Neuron (in vitro differentiated cells): ENCODE measurements at regions not wholly inside any gene's neighbourhood (a gene's known extent, or its start where the extent isn't known, plus 50 kb on each side); places are given as distances from the start of the nearest gene placed in this dataset.

ENCODE experiments used
- H2AFZ ChIP-seq: one replicate; pipeline ENCODE4 v1.6.1; 2013; ENCODE audit warnings: low read depth, mild to moderate bottlenecking, inconsistent platforms, low read length, moderate library complexity
- H3K27me3 ChIP-seq: one replicate; pipeline ENCODE4 v1.6.1; 2013; ENCODE audit warnings: low read length; ENCODE audit not compliant: insufficient read depth
- H3K36me3 ChIP-seq: one replicate; pipeline ENCODE4 v1.6.1; 2013; ENCODE audit warnings: low read length; ENCODE audit not compliant: insufficient read depth
- H3K4me1 ChIP-seq: one replicate; pipeline ENCODE4 v1.6.1; 2013; ENCODE audit warnings: low read length; ENCODE audit not compliant: insufficient read depth
- H3K4me3 ChIP-seq: 2 replicates; pipeline ENCODE4 v1.5.1; 2013; ENCODE audit warnings: mild to moderate bottlenecking, low read length, moderate library complexity
- H3K9me3 ChIP-seq: one replicate; pipeline ENCODE4 v1.6.1; 2013; ENCODE audit warnings: low read length

DNA sequence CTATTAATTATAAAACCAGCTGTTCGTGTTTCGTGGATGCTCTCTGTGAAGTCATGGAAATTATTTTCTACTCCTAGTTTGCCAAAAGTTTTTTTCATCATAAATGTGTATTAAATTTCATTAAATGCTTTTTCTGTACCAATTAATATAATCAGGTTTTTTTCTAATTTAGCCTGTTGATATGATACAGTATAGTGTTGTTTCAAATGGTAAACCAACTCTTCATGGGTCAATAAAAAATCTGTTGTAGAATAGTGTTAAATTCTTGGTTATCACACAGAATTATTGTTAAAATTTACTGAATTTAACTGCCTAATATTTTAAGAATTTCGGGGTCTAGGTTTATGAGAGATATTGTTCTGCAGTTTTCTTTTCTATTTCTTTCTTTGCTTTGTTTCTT lies 505.9 kb upstream of the MANEA start:
- H3K27me3 ChIP-seq: no peaks in the 10 kb centered on the region
- no peaks in the 10 kb centered on the region for H3K36me3 ChIP-seq
- no peak overlapping the region for H2AFZ ChIP-seq
- no peaks in the 10 kb centered on the region for H3K9me3 ChIP-seq
- no peaks in the 10 kb centered on the region for H3K4me1 ChIP-seq
- no peak overlapping the region for H3K4me3 ChIP-seq

DNA sequence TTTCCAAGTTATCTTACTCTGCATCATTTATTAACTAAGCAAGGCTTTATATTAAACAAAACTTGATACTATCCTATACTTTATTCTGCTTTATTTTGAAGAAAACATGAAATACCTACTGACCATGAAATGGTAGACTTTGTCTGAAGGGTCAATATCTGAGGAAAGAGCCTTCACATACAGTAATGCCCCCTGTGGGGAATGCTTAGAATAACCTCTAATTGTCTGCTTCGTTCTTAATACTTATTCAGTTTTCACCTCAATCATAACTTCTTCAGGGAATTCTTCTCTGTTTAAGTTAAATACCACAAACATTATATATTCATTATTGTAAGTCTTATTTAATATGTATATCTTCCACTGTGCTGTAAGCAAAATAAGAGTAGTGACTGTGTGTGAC lies 498.9 kb upstream of the MANEA start:
- Histone ChIP-seq H3K9me3 (no peaks in the 10 kb centered on the region), H3K4me3 (no peak overlapping the region), H3K36me3 (no peaks in the 10 kb centered on the region), H3K4me1 (no peaks in the 10 kb centered on the region), H3K27me3 (no peaks in the 10 kb centered on the region), H2AFZ (no peak overlapping the region)

DNA sequence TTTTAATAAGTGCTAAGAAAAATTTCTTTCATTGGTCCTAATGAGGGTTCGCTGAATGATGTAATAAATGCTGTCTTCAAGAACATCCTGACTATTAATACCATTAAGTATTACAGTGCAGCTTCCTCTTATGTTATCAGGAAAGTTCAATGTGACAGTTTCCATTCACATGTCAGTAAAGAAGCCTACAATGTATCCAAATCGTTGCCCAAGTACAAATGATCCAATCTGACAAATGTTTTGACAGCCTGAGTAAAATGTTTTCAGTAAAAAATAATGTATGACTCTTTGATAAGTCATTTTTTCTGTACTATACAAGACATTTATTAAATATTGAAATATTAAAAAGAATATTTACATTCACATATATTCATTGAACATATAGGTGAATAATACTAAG lies 496.1 kb upstream of the MANEA start:
- H3K4me1 ChIP-seq: no peaks in the 10 kb centered on the region
- no peak overlapping the region for H2AFZ ChIP-seq
- no peak overlapping the region for H3K4me3 ChIP-seq
- no peaks in the 10 kb centered on the region for H3K36me3 ChIP-seq
- H3K9me3 ChIP-seq: no peaks in the 10 kb centered on the region
- no peaks in the 10 kb centered on the region for H3K27me3 ChIP-seq

DNA sequence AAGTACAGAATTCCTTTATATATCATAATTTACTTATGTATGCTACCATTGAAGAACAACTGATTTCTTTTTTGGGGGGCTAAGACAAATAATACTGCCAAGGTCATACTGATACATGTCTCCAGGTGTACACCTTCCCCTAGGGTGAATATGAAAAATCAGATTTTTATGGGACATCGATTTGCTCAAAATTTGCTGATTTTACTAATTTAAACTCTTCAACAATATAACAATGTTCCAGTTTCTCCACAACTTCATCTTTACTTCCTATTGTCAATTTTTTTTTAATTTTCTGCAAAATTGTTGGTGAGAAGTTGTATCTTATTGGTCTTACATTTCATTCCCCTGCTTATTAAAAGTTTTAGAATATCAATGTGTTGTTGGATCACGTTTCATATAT lies 495.4 kb upstream of the MANEA start:
- H2AFZ ChIP-seq: no peak overlapping the region
- no peaks in the 10 kb centered on the region for H3K4me1 ChIP-seq
- H3K4me3 ChIP-seq: no peak overlapping the region

DNA sequence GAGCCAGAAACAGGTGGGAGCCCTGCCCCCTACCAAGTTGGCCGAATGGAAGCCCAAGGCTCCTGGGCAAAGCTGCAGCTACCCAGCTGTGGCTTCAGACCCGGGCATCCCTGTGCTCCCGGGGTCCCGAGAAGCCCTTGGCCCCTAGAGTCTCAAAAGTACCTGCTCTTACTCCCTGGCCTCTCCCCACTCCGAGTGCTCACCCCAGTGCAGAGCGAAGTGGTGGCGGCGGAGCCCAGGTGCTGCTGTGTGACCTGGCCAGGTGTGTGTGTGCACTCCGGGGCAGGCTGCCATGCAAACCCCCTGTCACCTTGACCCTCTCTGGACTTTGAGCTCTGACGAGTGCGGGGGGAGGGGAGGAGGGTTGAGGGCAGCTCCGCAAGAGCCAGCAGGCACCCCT lies 493.8 kb upstream of the MANEA start:
- Histone ChIP-seq H3K36me3 (no peaks in the 10 kb centered on the region), H2AFZ (no peak overlapping the region), H3K4me3 (no peak overlapping the region), H3K4me1 (no peaks in the 10 kb centered on the region), H3K9me3 (no peaks in the 10 kb centered on the region), H3K27me3 (no peaks in the 10 kb centered on the region)

More for the DNA sequence above, 495.4 kb upstream of the MANEA start:
- H3K36me3 ChIP-seq: no peaks in the 10 kb centered on the region
- no peaks in the 10 kb centered on the region for H3K9me3 ChIP-seq
- no peaks in the 10 kb centered on the region for H3K27me3 ChIP-seq

DNA sequence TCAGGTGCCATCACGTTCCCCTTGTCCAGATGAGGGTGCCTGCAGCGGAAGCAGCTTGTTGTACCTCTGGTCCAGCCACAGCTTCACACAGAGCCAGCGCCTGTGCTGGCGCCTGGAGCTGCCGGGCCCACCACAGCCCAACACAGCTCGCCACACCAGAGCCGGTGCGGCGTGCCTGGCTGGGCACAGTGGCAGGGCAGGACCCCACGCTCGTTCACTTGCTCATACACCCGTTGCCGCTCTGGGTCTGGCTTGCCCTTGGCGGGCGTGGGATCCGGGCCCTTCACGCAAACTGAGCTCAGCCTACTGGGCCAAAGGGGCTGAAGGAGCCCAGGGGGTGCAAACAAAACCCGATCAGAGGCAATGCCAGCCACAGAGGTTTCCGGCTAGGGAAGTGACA lies 492.5 kb upstream of the MANEA start:
- no peaks in the 10 kb centered on the region for H3K27me3 ChIP-seq
- no peaks in the 10 kb centered on the region for H3K9me3 ChIP-seq
- no peak overlapping the region for H3K4me3 ChIP-seq
- no peaks in the 10 kb centered on the region for H3K36me3 ChIP-seq
- H3K4me1 ChIP-seq: no peaks in the 10 kb centered on the region
- no peak overlapping the region for H2AFZ ChIP-seq

GRCh38 chr6:95087394-95088097 lies 489.8 kb upstream of the MANEA start:
- Histone ChIP-seq H3K4me1 (no peaks in the 10 kb centered on the region), H3K27me3 (no peaks in the 10 kb centered on the region), H3K9me3 (no peaks in the 10 kb centered on the region), H3K36me3 (no peaks in the 10 kb centered on the region), H2AFZ (no peak overlapping the region), H3K4me3 (no peak overlapping the region)

GRCh38 chr6:95091823-95092436 lies 485.4 kb upstream of the MANEA start:
- H3K4me1 ChIP-seq: peaks cover 4% of the 10 kb centered on the region
- H3K4me3 ChIP-seq: no peak overlapping the region
- H3K27me3 ChIP-seq: no peaks in the 10 kb centered on the region
- no peaks in the 10 kb centered on the region for H3K9me3 ChIP-seq
- H2AFZ ChIP-seq: no peak overlapping the region
- no peaks in the 10 kb centered on the region for H3K36me3 ChIP-seq

DNA sequence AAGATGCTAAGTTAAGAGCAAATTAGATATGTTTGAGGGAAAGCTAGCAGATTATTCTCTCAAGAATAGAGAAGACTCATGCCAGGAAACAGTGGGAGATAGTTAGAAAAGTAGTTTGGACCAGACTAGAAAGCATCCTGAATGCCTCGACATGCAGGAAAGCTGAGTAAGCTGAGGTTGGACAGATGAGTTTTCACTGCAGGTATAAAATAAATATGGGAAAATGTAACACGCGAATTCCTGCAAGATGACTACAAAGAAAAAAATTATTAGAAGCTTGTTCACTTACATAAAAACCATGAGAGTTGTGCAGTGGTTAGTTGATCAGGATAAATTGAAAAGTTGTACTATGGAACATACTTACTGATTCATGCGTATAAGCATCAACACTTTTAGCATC lies 484.2 kb upstream of the MANEA start:
- Histone ChIP-seq H3K4me1 (peaks cover 4% of the 10 kb centered on the region), H3K27me3 (no peaks in the 10 kb centered on the region), H3K9me3 (no peaks in the 10 kb centered on the region), H3K36me3 (no peaks in the 10 kb centered on the region), H3K4me3 (no peak overlapping the region), H2AFZ (peak overlapping the region; percentile 34)

- Histone ChIP-seq H3K27me3 (no peaks in the 10 kb centered on the region), H3K9me3 (no peaks in the 10 kb centered on the region), H3K4me3 (no peak overlapping the region), H3K36me3 (no peaks in the 10 kb centered on the region), H2AFZ (no peak overlapping the region), H3K4me1 (peaks cover 4% of the 10 kb centered on the region)
These were observed 482.3 kb upstream of the MANEA start for GRCh38 chr6:95094751-95095663.

- Histone ChIP-seq H3K27me3 (no peaks in the 10 kb centered on the region), H3K36me3 (no peaks in the 10 kb centered on the region), H3K9me3 (no peaks in the 10 kb centered on the region), H3K4me3 (no peak overlapping the region), H2AFZ (no peak overlapping the region), H3K4me1 (peaks cover 4% of the 10 kb centered on the region)
These were observed 481.5 kb upstream of the MANEA start for GRCh38 chr6:95095855-95096254.

- Histone ChIP-seq H2AFZ (no peak overlapping the region), H3K4me3 (no peak overlapping the region), H3K9me3 (no peaks in the 10 kb centered on the region), H3K27me3 (no peaks in the 10 kb centered on the region), H3K36me3 (no peaks in the 10 kb centered on the region), H3K4me1 (peaks cover 4% of the 10 kb centered on the region)
These were observed 477.9 kb upstream of the MANEA start for GRCh38 chr6:95099410-95099809.

DNA sequence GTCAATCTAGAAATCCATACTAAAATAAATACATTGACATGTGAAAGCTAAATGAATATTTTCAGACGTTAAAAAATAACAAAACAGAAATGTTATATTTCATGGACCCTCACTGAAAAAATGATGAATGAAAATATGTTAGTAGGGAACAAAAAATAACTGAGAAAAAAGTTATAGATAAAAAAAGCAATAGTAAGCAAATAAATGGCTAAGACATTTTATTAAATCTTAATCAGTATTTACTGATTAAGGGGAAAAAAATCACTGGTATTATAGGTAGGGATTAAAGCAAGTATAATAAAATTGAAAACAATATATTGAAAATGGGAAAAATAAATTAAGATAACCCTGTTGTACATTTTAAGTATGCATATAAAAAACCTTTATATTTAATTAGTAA lies 468.1 kb upstream of the MANEA start:
- Histone ChIP-seq H3K36me3 (no peaks in the 10 kb centered on the region), H3K27me3 (no peaks in the 10 kb centered on the region), H3K4me1 (no peaks in the 10 kb centered on the region), H3K4me3 (no peak overlapping the region), H2AFZ (no peak overlapping the region), H3K9me3 (no peaks in the 10 kb centered on the region)
